AG04449 (cell line): ENCODE measurements at regions not wholly inside any gene's neighbourhood (a gene's known extent, or its start where the extent isn't known, plus 50 kb on each side); places are given as distances from the start of the nearest gene placed in this dataset.

ENCODE experiments used
- CTCF ChIA-PET: fragments of 350-600 bp; formaldehyde crosslinking; extraction: SDS; loops from one replicate; lab custom pipeline; 2021; ENCODE audit warnings: antibody characterized with exemption; lab: Yijun Ruan, JAX
- POLR2A ChIA-PET: fragments of 400-600, 350-600 bp; formaldehyde crosslinking; extraction: SDS; loops from one replicate; lab custom pipeline; 2020; ENCODE audit warnings: antibody characterized with exemption, inconsistent platforms; lab: Yijun Ruan, JAX
- DNase-seq: peaks from one replicate; pipeline ENCODE4 v3.0.0-alpha.2; 2010; ENCODE audit warnings: low read depth, low spot score
- H3K4me3 ChIP-seq: 2 replicates; pipeline ENCODE4 v1.5.1; 2011; ENCODE audit warnings: low read depth, mild to moderate bottlenecking, control low read depth, low read length
- CTCF ChIP-seq: IDR thresholded peaks from one replicate; pipeline ENCODE4 v1.5.1; 2011; ENCODE audit warnings: mild to moderate bottlenecking, moderate library complexity, low read length, control low read depth, inconsistent platforms; ENCODE audit not compliant: insufficient read depth; ENCODE audit errors: missing control alignments

DNA sequence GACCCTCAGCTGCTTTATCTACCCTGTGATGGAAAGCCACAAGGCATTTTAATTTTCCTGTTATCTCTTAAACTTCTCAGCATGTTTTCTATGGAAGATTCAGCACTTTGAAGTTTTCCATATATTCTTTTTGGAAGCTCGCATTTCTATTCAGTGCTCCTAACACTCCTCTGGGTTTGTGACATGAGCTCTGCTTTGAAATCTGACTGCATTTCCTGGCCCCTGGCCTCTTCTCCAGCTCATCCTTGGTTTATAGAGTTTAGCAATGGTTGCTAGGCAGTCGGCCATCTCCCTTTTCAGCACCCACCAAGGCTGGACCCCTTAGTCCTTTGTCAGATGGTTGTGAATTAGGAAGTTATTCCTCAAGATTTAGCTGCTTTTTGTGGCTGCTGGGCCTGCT, 150.6 kb downstream of the KCNA5 start:
- no peak for DNase-seq
- ChIA-PET POLR2A (no interaction called here), CTCF (interaction anchor here (0.8 to 1.6 kb wide), 4 partner anchors 14 to 317 kb away, joined by 3 to 4 read pairs (median 4); no protein-coding TSS in a partner anchor)
- no peak overlapping the region for H3K4me3 ChIP-seq
- no peak for TF ChIP-seq CTCF

- TF ChIP-seq CTCF, result no peak
- H3K4me3 ChIP-seq, result no peak overlapping the region
- DNase-seq, result no peak
- CTCF ChIA-PET, result no interaction called here
- POLR2A ChIA-PET, result no interaction called here
These were observed 151.6 kb downstream of the KCNA5 start for GRCh38 chr12:5195244-5195643.

DNA sequence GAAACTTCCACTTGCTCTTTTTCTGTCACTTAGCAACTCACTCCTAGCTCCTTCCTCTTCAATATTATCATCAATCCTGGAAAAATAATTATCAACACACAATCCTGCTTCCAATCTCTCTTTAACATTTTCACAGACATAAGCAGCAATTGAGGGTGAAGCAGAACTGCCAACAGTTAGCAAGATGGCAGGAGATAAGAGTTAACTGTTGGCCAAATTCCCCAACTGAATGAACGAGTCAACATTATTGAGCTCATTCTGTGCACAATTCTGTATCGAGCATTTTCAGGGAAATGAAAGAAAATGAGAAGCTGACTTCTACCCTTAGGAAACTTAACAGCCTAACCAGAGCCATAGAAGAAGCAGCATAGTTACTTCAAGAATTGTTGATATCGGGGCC, 152.0 kb downstream of the KCNA5 start:
- ChIA-PET CTCF (interaction anchor here (1.0 kb wide), 1 partner anchor 246 kb away, joined by 3 read pairs; no protein-coding TSS in a partner anchor), POLR2A (no interaction called here)
- no peak overlapping the region for H3K4me3 ChIP-seq
- no peak for TF ChIP-seq CTCF
- no peak for DNase-seq

- H3K4me3 ChIP-seq, result no peak overlapping the region
- peak; percentile 29 for DNase-seq
- ChIA-PET POLR2A (interaction anchor here (0.7 kb wide), 1 partner anchor 1083 kb away, joined by 3 read pairs; no protein-coding TSS in a partner anchor), CTCF (interaction anchor here (0.8 to 1.7 kb wide), 4 partner anchors 9 to 26 kb away, joined by 3 to 5 read pairs (median 4); no protein-coding TSS in a partner anchor)
- no peak for TF ChIP-seq CTCF
These were observed 153.5 kb downstream of the KCNA5 start for GRCh38 chr12:5197131-5197530.

- H3K4me3 ChIP-seq, result no peak overlapping the region
- DNase-seq, result no peak
- TF ChIP-seq CTCF, result no peak
- ChIA-PET POLR2A (no interaction called here), CTCF (interaction anchor here (0.8 to 1.7 kb wide), 4 partner anchors 10 to 231 kb away, joined by 3 to 7 read pairs (median 4); no protein-coding TSS in a partner anchor)
These were observed 154.0 kb downstream of the KCNA5 start for GRCh38 chr12:5197656-5198055.

DNA sequence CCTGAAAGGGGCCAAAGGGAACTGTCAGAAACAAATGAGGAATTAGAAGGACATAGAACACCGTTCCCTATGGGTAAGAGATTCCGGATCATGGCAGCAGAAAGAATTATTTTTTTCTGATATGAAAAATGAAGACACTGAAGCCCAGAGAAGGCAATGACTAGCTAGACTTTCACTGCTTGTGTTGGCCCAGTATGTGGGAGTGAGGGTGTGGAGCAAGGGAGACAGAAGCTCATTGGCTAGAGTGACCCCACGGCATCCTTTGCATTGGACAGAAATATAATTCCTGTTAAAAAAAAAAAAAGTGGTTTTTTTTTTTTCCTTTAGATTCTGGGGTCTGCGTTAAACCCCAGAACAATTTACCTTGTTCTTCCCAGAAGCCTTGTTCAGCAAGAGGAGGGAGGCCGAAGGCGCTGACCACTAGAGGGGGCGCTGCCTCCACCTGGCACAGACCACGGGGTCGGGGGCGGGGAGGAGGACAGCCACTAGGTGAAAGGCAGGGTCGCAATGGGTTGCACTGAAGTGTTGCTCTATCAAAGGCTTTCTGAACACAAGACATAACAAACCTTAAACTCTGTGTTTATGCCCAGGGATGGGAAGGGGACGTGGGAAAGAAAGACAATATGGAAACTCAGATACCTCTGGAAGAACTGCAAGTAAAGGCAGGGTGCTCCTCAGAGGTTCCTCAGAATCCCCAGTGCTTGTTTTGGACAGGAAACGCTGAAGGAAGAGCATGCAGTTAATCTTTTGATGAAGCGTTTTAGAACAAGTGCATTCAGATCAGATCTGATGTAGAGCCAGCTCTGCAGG, 156.8 kb downstream of the KCNA5 start:
- no peak overlapping the region for H3K4me3 ChIP-seq
- ChIA-PET POLR2A (interaction anchor here (0.8 kb wide), 1 partner anchor 232 kb away, joined by 3 read pairs; the partner anchor contains the start of gene NTF3), CTCF (interaction anchor here (0.6 to 2.4 kb wide), 18 partner anchors 9 to 245 kb away, joined by 3 to 20 read pairs (median 4); partner anchors contain the start of gene NTF3)
- peak; percentile 84 for TF ChIP-seq CTCF
- no peak for DNase-seq
